Keratinocyte (primary cell): ENCODE measurements at regions not wholly inside any gene's neighbourhood (a gene's known extent, or its start where the extent isn't known, plus 50 kb on each side); places are given as distances from the start of the nearest gene placed in this dataset.

ENCODE experiments used
- DNase-seq: peaks from one replicate; pipeline ENCODE4 v3.0.0-alpha.2; 2011; ENCODE audit warnings: low read depth, missing footprints, low spot score
- FAIRE-seq: peaks from 2 replicates; lab custom pipeline; 2011; peaks lifted over from hg19 to GRCh38; lab: Jason Lieb, UNC
- H2AFZ ChIP-seq: 2 replicates; pipeline ENCODE4 v1.6.0; 2012; ENCODE audit warnings: low read length, control low read depth, inconsistent platforms; ENCODE audit not compliant: control insufficient read depth
- H3K27ac ChIP-seq: 2 replicates; pipeline ENCODE4 v1.5.1; 2011; ENCODE audit warnings: low read length; ENCODE audit not compliant: control insufficient read depth, insufficient read depth
- H3K27me3 ChIP-seq: 3 replicates; pipeline ENCODE4 v1.6.0; 2011; ENCODE audit warnings: low read length; ENCODE audit not compliant: control insufficient read depth, insufficient read depth; ENCODE audit errors: extremely low read depth
- H3K36me3 ChIP-seq, 2 experiments: 2 replicates in 1 of 2; 3 replicates in 1 of 2; pipeline ENCODE4 v1.5.1; 2011; ENCODE audit warnings: low read length in 2 of 2, mild to moderate bottlenecking in 1 of 2; ENCODE audit not compliant: control insufficient read depth in 2 of 2, insufficient read depth in 2 of 2; ENCODE audit errors: extremely low read depth in 1 of 2
- H3K4me1 ChIP-seq: 3 replicates; pipeline ENCODE4 v1.5.1; 2011; ENCODE audit warnings: low read length; ENCODE audit not compliant: control insufficient read depth, insufficient read depth; ENCODE audit errors: extremely low read depth
- H3K4me2 ChIP-seq: 3 replicates; pipeline ENCODE4 v1.6.0; 2011; ENCODE audit warnings: low read depth, low read length; ENCODE audit not compliant: control insufficient read depth, insufficient read depth; ENCODE audit errors: extremely low read depth
- H3K4me3 ChIP-seq, 3 experiments: fragments of 200-600 bp in 1 of 3; sonication (generic) in 1 of 3; 2 replicates in 2 of 3; 3 replicates in 1 of 3; pipeline ENCODE4 v1.5.1; 2011 to 2016; ENCODE audit warnings: low read length in 3 of 3, mild to moderate bottlenecking in 3 of 3, control low read depth in 2 of 3, inconsistent platforms in 1 of 3, low read depth in 1 of 3, mixed read lengths in 1 of 3, mixed run types in 1 of 3, moderate library complexity in 1 of 3; ENCODE audit not compliant: control insufficient read depth in 2 of 3, insufficient read depth in 2 of 3; ENCODE audit errors: extremely low read depth in 1 of 3
- H3K79me2 ChIP-seq: 2 replicates; pipeline ENCODE4 v1.6.0; 2012; ENCODE audit warnings: low read length; ENCODE audit not compliant: control insufficient read depth, insufficient read depth
- H3K9ac ChIP-seq: 3 replicates; pipeline ENCODE4 v1.6.0; 2011; ENCODE audit warnings: low read length; ENCODE audit not compliant: control insufficient read depth, insufficient read depth; ENCODE audit errors: extremely low read depth
- H3K9me1 ChIP-seq: 3 replicates; pipeline ENCODE4 v1.6.0; 2011; ENCODE audit warnings: low read length; ENCODE audit not compliant: control insufficient read depth, insufficient read depth; ENCODE audit errors: extremely low read depth
- H3K9me3 ChIP-seq: 2 replicates; pipeline ENCODE4 v1.5.1; 2012; ENCODE audit warnings: low read depth, low read length; ENCODE audit not compliant: control insufficient read depth
- H4K20me1 ChIP-seq: 3 replicates; pipeline ENCODE4 v1.6.0; 2011; ENCODE audit warnings: low read length; ENCODE audit not compliant: control insufficient read depth, insufficient read depth; ENCODE audit errors: extremely low read depth
- CTCF ChIP-seq, 3 experiments: IDR thresholded peaks in 1 of 3; conservative IDR thresholded peaks in 1 of 3; optimal IDR thresholded peaks in 1 of 3; 2 replicates in 2 of 3; 3 replicates in 1 of 3; pipeline versions ENCODE3 to v1.5.1; 2011; ENCODE audit warnings: low read length in 3 of 3, mild to moderate bottlenecking in 3 of 3, moderate library complexity in 2 of 3, control low read depth in 1 of 3, inconsistent platforms in 1 of 3; ENCODE audit not compliant: insufficient read depth in 2 of 3; ENCODE audit errors: extremely low read depth in 1 of 3
- EZH2 ChIP-seq: IDR thresholded peaks from one replicate; pipeline ENCODE4 v1.6.1; 2012; ENCODE audit warnings: inconsistent platforms, mild to moderate bottlenecking, low read length, moderate library complexity
- dilution Hi-C: fragments of 300-500 bp; cut with MboI; formaldehyde crosslinking; loops from one replicate; pipeline ENCODE4 v1.7.0; 2020; ENCODE audit warnings: low sequenced_read_pairs; ENCODE audit not compliant: extremely low pct_ligation_motif_present

DNA sequence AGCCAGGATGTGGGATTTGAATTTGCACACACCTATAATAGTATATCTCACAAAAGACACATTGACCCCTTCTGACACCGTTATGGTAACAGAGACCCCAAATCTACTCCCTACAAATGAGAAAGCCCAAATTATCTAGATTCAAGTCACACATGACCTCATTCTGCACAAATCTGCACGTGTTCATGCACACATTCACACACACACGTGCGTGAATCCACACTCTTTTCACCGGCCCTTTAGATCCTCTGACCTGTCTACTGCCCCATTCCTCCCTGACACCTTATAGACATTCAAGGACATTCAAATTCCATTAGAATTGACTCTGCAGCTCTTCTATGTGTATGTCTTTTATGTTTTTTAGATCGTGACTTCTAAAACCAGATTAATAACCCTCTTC lies 627.8 kb upstream of the ID2 start:
- dilution Hi-C loops, result no loop called here
- TF ChIP-seq EZH2 (no peak), CTCF (optimal IDR thresholded peaks at IDR 0.05 in 1 of 3, IDR thresholded peaks at IDR 0.05 in 1 of 3, conservative IDR thresholded peaks at IDR 0.05 in 1 of 3; ENCODE audit: extremely low read depth in 1 of 3, insufficient read depth in 2 of 3, low read length in 3 of 3) (no peak)
- FAIRE-seq, result no peak

DNA sequence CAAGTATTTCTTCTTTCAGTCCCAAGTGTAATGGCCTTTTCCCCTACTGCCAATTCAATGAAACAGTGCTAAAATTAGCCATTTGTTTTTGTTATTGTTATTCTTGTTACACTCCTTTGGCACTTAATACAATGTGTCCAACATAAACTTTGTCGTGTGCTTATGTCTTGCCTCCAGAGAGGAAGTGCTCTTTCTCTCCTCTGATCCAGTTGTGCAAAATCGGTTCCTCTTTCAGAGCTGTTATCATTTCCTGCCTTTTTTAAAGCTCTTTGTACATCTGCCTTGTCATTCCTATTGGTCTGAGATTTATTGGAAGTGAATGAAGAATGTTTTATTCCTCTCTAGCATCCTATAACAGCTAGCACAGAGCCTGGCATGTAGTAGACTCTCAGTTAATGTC lies 623.2 kb upstream of the ID2 start:
- no peak for TF ChIP-seq CTCF (optimal IDR thresholded peaks at IDR 0.05 in 1 of 3, IDR thresholded peaks at IDR 0.05 in 1 of 3, conservative IDR thresholded peaks at IDR 0.05 in 1 of 3; ENCODE audit: extremely low read depth in 1 of 3, insufficient read depth in 2 of 3, low read length in 3 of 3)
- TF ChIP-seq EZH2, result no peak
- Histone ChIP-seq H3K79me2 (no peaks in the 10 kb centered on the region), H3K9me3 (no peaks in the 10 kb centered on the region), H3K4me2 (no peak overlapping the region), H3K9ac (no peak overlapping the region), H3K27ac (no peak overlapping the region), H4K20me1 (no peaks in the 10 kb centered on the region), H2AFZ (no peak overlapping the region), H3K36me3 (no peaks in the 10 kb centered on the region), H3K9me1 (no peaks in the 10 kb centered on the region), H3K27me3 (no peaks in the 10 kb centered on the region), H3K4me1 (no peaks in the 10 kb centered on the region), H3K4me3 (no peak overlapping the region)
- dilution Hi-C loops, result no loop called here
- FAIRE-seq, result no peak
- no peak for DNase-seq

More for the DNA sequence above, 627.8 kb upstream of the ID2 start:
- Histone ChIP-seq H3K9ac (no peak overlapping the region), H3K4me1 (no peaks in the 10 kb centered on the region), H3K36me3 (no peaks in the 10 kb centered on the region), H3K4me2 (no peak overlapping the region), H3K4me3 (no peak overlapping the region), H3K27ac (no peak overlapping the region), H3K9me3 (no peaks in the 10 kb centered on the region), H3K27me3 (no peaks in the 10 kb centered on the region), H2AFZ (no peak overlapping the region), H3K9me1 (no peaks in the 10 kb centered on the region), H3K79me2 (no peaks in the 10 kb centered on the region), H4K20me1 (no peaks in the 10 kb centered on the region)
- DNase-seq, result no peak
